ENCODE measurements at regions not wholly inside any gene's neighbourhood (a gene's known extent, or its start where the extent isn't known, plus 50 kb on each side); places are given as distances from the start of the nearest gene placed in this dataset.

DNA sequence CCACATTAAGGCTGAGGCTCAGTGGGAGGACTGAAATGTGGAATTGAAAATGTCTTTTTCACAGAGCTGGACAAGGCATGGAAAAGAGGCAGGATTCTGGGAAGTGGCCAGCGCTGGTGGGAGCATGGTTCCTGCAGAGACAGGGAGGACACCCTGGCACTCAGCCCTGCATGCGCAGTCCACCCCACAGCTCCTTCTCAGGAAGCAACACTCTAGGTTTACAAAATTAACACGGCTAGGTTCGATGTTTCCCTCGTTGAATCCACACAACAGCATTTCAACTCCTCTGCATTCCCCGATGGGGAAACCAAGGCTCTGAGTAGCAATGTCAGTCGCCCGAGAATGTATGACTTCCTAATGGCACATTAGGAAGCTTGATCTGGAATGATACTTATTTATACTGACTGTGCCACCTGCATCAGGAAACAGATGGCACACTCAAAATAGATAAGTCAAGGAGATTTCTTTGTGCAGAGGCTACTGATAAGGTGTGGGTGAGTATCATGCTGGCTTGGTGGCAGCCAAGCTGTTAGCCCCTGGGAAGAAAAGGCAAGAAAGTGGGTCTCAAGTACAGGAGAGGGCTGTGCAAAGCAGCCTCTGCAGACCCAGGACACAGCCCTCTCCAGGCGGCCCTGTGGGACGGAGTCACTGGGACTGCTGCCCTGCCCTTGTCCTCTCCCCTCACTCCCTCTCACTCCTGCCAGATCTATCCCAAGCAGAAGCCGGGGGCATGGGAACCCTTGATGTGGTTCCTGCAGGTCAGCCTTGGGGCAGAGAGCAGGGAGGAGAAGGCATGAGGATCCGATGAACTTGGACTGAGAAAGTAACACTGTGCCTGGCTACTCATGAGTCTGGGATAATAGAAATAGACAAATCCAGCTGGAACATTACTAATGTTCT is 158.4 kb upstream of the FHL2 start:
- TF ChIP-seq YY1 (IDR thresholded peaks at IDR 0.05; ENCODE audit: low read depth) = no peak
- TF ChIP-seq TAF1 (IDR thresholded peaks at IDR 0.05; ENCODE audit: low read depth) = no peak
- TF ChIP-seq, protein P1, sequence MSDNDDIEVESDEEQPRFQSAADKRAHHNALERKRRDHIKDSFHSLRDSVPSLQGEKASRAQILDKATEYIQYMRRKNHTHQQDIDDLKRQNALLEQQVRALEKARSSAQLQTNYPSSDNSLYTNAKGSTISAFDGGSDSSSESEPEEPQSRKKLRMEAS (IDR thresholded peaks at IDR 0.05) = no peak
- no peak for TF ChIP-seq CREB1 (IDR thresholded peaks at IDR 0.05; ENCODE audit: low read depth)
- TF ChIP-seq, protein P2, sequence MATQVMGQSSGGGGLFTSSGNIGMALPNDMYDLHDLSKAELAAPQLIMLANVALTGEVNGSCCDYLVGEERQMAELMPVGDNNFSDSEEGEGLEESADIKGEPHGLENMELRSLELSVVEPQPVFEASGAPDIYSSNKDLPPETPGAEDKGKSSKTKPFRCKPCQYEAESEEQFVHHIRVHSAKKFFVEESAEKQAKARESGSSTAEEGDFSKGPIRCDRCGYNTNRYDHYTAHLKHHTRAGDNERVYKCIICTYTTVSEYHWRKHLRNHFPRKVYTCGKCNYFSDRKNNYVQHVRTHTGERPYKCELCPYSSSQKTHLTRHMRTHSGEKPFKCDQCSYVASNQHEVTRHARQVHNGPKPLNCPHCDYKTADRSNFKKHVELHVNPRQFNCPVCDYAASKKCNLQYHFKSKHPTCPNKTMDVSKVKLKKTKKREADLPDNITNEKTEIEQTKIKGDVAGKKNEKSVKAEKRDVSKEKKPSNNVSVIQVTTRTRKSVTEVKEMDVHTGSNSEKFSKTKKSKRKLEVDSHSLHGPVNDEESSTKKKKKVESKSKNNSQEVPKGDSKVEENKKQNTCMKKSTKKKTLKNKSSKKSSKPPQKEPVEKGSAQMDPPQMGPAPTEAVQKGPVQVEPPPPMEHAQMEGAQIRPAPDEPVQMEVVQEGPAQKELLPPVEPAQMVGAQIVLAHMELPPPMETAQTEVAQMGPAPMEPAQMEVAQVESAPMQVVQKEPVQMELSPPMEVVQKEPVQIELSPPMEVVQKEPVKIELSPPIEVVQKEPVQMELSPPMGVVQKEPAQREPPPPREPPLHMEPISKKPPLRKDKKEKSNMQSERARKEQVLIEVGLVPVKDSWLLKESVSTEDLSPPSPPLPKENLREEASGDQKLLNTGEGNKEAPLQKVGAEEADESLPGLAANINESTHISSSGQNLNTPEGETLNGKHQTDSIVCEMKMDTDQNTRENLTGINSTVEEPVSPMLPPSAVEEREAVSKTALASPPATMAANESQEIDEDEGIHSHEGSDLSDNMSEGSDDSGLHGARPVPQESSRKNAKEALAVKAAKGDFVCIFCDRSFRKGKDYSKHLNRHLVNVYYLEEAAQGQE (IDR thresholded peaks at IDR 0.05; ENCODE audit: low read depth) = no peak
- TF ChIP-seq, protein P3, sequence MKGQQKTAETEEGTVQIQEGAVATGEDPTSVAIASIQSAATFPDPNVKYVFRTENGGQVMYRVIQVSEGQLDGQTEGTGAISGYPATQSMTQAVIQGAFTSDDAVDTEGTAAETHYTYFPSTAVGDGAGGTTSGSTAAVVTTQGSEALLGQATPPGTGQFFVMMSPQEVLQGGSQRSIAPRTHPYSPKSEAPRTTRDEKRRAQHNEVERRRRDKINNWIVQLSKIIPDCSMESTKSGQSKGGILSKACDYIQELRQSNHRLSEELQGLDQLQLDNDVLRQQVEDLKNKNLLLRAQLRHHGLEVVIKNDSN (IDR thresholded peaks at IDR 0.05) = no peak
- no peak for TF ChIP-seq CEBPB (IDR thresholded peaks at IDR 0.05)
- no peak for TF ChIP-seq EGR1 (IDR thresholded peaks at IDR 0.05)
